Gastrocnemius medialis (tissue), 4 donors: ENCODE measurements at regions not wholly inside any gene's neighbourhood (a gene's known extent, or its start where the extent isn't known, plus 50 kb on each side); places are given as distances from the start of the nearest gene placed in this dataset.

ENCODE experiments used
- CTCF ChIP-seq, 5 experiments: fragments of 450-650 bp in 3 of 5; fragments of 200-600 bp in 2 of 5; sonication (generic) in 2 of 5; IDR thresholded peaks in 4 of 5; conservative IDR thresholded peaks in 1 of 5; 1 replicate in 4 of 5; 2 replicates in 1 of 5; pipeline ENCODE4 v1.5.1; 2016 to 2019; ENCODE audit warnings: antibody characterized with exemption in 5 of 5, mild to moderate bottlenecking in 3 of 5, moderate library complexity in 3 of 5
- POLR2A ChIP-seq, 2 donors: fragments of 450-650 bp; IDR thresholded peaks; one replicate each; pipeline ENCODE4 v1.6.1; 2017; ENCODE audit warnings: antibody characterized with exemption in 2 of 2, mild to moderate bottlenecking in 2 of 2, moderate library complexity in 2 of 2

- TF ChIP-seq CTCF (IDR thresholded peaks at IDR 0.05 in 4 of 5, conservative IDR thresholded peaks at IDR 0.05 in 1 of 5) (no peak), POLR2A (IDR thresholded peaks at IDR 0.05) (no peak)
Observed at GRCh38 chr14:98803196-98803595, 468.8 kb downstream of the BCL11B start.
